ENCODE measurements at regions not wholly inside any gene's neighbourhood (a gene's known extent, or its start where the extent isn't known, plus 50 kb on each side); places are given as distances from the start of the nearest gene placed in this dataset.
"Not testable (repeated sequence)": the region's sequence is repeated elsewhere in the genome, so short reads cannot be mapped to it uniquely, and the experiment has no call there.

DNA sequence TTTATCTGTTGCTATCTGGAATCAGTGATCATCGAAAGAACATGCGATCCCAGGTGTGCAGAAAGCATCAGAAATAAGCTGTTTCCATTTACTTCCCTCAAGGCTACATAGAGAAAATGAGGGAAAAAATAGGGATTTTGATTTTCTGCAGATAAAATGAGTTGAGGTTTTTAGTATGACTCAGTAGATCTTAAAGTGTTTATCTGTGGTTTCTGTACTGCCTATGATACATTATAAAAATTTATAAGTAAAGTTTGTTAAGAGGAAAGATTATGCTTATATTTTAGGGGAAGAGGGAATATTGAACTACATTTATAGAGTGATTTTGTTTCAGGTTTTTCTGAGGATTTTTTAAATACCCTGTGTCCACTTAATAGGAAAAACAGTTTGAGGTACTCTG, 125.2 kb downstream of the GOSR1 start:
- Mint-ChIP-seq H3K4me1 (peaks cover 14% of the 10 kb centered on the region), H3K27me3 (peaks cover 11% of the 10 kb centered on the region), H3K4me3 (peak overlapping the region; percentile 80)
- H3K27ac Mint-ChIP-seq; H3K9me3 Mint-ChIP-seq; POLR2A ChIA-PET; DNase-seq; H3K36me3 Mint-ChIP-seq; ATAC-seq (ENCODE audit: low read depth): not testable (repeated sequence)

DNA sequence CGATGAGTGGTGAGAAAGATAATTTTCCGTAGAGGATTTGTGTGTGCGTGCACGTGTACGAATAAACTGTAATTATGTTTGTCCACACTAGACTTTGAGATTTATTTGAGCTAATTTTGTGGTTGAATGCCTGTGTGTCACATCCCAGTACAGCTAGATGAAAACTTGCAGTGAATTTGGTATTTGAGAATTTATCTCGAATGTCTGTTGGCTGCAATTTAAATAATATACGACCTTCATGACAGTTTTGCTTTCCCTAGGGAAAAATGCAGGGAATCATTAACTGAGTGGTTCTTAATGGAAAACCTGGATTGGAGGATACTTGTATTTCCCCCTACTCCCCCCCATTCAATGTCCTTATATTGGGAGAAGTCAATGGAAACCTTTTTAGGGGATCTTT, 124.8 kb downstream of the GOSR1 start:
- H3K27ac Mint-ChIP-seq; DNase-seq; H3K9me3 Mint-ChIP-seq; H3K36me3 Mint-ChIP-seq; POLR2A ChIA-PET; ATAC-seq (ENCODE audit: low read depth): not testable (repeated sequence)
- H3K27me3 Mint-ChIP-seq, result peaks cover 11% of the 10 kb centered on the region
- H3K4me1 Mint-ChIP-seq, result peaks cover 14% of the 10 kb centered on the region
- peak overlapping the region; percentile 80 for H3K4me3 Mint-ChIP-seq

DNA sequence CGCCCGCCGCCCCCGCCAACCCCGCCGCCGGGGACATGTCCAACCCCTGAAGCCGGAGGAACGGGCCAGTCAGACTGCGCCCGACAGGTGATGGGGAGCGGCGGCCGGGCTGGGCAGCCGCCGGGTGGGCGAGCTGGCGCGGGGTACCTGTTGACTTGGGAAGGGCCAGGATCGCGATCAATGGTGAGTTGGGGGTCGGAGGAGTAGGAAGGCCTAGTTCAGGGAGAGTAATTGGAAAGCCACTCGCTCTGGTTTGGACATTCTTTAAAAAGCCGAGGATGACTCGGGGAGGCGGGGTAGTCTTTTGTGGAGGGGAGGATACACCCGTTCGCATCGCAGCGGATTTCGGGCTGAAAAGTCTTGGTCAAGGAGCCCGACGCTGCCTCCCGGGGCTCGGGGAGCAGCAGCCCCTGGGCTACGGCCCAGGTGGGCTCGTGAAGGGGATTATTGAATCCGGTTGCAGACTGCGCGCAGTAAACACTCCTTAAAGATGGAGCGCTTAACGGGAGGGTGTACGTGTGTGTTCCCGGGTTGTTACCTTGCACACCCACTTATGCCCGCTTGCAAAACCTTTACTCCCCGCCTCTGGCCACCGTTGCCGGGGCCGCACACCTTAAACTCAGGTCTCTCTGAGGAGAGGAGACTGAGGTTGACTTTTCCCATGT, 123.8 kb downstream of the GOSR1 start:
- H3K27ac Mint-ChIP-seq, result peak overlapping the region; percentile 88
- no peak for DNase-seq
- H3K27me3 Mint-ChIP-seq, result peaks cover 11% of the 10 kb centered on the region
- peaks cover 14% of the 10 kb centered on the region for H3K4me1 Mint-ChIP-seq
- H3K9me3 Mint-ChIP-seq, result no peaks in the 10 kb centered on the region
- peak overlapping the region; percentile 96 for H3K4me3 Mint-ChIP-seq
- H3K36me3 Mint-ChIP-seq, result peaks cover 3% of the 10 kb centered on the region
- POLR2A ChIA-PET, result no interaction called here
- peak; percentile 1 for ATAC-seq (ENCODE audit: low read depth)

DNA sequence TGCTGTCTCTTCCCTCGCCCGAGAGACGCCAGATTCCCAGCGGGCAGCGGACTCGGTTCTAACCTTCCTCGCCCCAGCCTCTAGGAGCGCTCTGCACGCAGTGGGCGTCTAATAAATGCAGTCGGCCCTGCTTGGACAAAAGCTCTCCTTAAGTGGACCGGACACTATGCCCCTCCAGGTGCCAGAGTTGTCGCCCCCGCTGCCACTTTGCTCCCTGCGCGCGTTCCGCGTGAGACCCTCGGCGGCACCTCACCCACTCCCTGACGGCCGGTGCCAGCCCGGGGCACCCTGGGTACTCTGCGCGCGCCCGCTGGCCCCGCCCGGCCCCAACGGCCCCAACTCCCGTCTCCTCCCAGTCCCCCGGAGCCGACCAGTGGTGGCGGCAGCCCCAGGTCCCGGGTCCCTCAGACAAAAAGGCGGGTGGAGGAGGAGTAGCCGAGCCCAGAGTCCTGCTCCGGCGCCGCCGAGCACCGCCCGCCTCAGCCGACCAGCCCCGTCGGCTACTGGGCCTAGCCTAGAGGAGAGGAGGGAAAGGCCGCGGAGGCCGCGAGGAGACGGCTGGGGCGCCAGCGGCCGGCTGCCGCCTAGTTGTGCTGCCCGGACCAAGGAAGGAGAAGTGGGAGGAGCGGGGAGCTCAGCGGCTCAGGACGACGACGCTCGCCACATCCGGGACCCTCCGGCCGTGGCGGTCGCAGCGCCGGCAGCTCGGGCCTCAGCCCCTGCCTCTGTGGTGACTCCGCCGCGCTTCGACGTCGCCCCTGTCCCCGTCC, 123.0 kb downstream of the GOSR1 start:
- Mint-ChIP-seq H3K36me3 (peaks cover 3% of the 10 kb centered on the region), H3K9me3 (no peaks in the 10 kb centered on the region), H3K27ac (peak overlapping the region; percentile 76), H3K4me1 (peaks cover 14% of the 10 kb centered on the region), H3K4me3 (peak overlapping the region; percentile 96), H3K27me3 (peaks cover 13% of the 10 kb centered on the region)
- DNase-seq, result peak; percentile 75
- peak; percentile 90 for ATAC-seq (ENCODE audit: low read depth)
- POLR2A ChIA-PET, result no interaction called here

DNA sequence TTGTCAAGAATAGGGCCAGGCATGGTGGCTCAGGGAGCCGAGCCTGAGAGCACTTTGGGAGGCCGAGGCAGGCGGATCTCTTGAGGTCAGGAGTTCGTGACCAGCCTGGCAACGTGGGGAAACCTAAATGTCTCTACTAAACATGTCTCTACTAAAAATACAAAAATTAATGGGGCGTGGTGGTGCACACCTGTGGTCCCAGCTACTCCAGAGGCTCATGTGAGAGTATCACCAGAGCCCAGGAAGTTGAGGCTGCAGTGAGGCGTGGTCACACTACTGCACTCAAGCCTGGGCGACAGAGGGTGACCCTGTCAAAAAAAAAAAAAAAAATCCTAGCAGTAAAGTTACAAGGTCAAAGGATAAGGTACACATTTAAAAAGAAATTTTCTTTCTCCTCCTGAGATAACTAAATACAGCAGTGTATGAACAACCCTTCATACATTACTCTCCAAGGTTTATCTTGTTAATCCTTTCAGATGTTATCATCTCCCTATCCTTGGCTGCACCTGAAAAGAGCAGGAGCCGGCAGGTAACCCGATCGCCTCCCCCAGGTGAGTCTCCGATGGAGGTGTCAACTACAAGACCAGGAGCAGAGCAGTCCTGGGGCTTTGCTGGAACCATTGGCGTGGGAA, 122.3 kb downstream of the GOSR1 start:
- H3K36me3 Mint-ChIP-seq, result peaks cover 3% of the 10 kb centered on the region
- H3K27me3 Mint-ChIP-seq, result peaks cover 15% of the 10 kb centered on the region
- POLR2A ChIA-PET, result no interaction called here
- H3K27ac Mint-ChIP-seq, result no peak overlapping the region
- peak overlapping the region; percentile 96 for H3K4me3 Mint-ChIP-seq
- DNase-seq (no peak), ATAC-seq (ENCODE audit: low read depth) (no peak)
- H3K4me1 Mint-ChIP-seq, result peaks cover 12% of the 10 kb centered on the region
- no peaks in the 10 kb centered on the region for H3K9me3 Mint-ChIP-seq

DNA sequence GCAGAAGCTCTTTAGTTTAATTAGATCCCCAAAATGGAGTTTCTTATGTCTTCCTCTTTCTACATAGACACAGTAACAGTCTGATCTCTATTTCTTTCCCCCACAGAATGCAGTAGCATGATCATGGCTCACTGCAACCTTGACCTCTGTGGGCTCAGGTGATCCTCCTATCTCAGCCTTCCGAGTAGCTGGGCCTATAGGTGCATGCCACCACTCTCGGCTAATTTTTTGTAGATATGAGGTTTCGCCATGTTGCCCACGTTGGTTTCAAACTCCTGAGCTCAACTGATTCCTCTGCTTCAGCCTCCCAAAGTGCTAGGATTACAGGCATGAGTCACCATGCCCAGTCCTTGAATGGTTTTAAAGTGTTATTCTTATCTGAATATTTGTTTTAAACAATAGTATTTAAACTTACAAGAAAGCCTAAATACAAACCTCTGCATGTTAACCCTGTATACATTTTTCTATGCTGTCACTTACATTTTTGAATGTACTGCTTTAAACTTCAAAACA, 120.6 kb downstream of the GOSR1 start:
- ATAC-seq (ENCODE audit: low read depth) (no peak), DNase-seq (no peak)
- peaks cover 16% of the 10 kb centered on the region for H3K27me3 Mint-ChIP-seq
- H3K4me3 Mint-ChIP-seq, result no peak overlapping the region
- no peaks in the 10 kb centered on the region for H3K9me3 Mint-ChIP-seq
- H3K4me1 Mint-ChIP-seq, result peaks cover 10% of the 10 kb centered on the region
- H3K36me3 Mint-ChIP-seq, result peaks cover 1% of the 10 kb centered on the region
- POLR2A ChIA-PET, result no interaction called here
- no peak overlapping the region for H3K27ac Mint-ChIP-seq

DNA sequence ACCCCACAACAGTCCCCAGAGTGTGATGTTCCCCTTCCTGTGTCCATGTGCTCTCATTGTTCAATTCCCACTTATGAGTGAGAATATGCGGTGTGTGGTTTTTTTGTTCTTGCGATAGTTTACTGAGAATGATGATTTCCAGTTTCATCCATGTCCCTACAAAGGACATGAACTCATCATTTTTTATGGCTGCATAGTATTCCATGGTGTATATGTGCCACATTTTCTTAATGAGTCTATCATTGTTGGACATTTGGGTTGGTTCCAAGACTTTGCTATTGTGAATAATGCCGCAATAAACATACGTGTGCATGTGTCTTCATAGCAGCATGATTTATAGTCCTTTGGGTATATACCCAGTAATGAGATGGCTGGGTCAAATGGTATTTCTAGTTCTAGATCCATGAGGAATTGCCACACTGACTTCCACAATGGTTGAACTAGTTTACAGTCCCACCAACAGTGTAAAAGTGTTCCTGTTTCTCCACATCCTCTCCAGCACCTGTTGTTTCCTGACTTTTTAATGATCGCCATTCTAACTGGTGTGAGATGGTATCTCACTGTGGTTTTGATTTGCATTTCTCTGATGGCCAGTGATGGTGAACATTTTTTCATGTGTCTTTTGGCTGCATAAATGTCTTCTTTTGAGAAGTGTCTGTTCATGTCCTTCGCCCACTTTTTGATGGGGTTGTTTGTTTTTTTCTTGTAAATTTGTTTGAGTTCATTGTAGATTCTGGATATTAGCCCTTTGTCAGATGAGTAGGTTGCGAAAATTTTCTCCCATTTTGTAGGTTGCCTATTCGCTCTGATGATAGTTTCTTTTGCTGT, 120.0 kb downstream of the GOSR1 start:
- H3K4me1 Mint-ChIP-seq; H3K36me3 Mint-ChIP-seq; H3K9me3 Mint-ChIP-seq; DNase-seq; H3K27ac Mint-ChIP-seq; ATAC-seq (ENCODE audit: low read depth); POLR2A ChIA-PET; H3K4me3 Mint-ChIP-seq: not testable (repeated sequence)
- peaks cover 18% of the 10 kb centered on the region for H3K27me3 Mint-ChIP-seq

DNA sequence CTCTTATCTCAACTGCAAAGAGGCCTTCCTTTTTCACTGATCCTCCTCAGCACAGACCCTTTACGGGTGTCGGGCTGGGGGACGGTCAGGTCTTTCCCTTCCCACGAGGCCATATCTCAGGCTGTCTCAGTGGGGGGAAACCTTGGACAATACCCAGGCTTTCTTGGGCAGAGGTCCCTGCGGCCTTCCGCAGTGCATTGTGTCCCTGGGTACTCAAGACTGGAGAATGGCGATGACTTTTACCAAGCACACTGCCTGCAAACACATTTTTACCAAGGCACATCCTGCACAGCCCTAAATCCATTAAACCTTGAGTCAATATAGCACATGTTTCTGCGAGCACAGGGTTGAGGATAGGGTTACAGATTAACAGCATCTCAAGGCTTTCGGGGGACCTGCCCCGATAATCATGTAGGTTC, 117.8 kb downstream of the GOSR1 start:
- DNase-seq; H3K4me1 Mint-ChIP-seq; ATAC-seq (ENCODE audit: low read depth); H3K9me3 Mint-ChIP-seq; H3K27ac Mint-ChIP-seq; H3K4me3 Mint-ChIP-seq; POLR2A ChIA-PET; H3K36me3 Mint-ChIP-seq: not testable (repeated sequence)
- H3K27me3 Mint-ChIP-seq, result peaks cover 21% of the 10 kb centered on the region

DNA sequence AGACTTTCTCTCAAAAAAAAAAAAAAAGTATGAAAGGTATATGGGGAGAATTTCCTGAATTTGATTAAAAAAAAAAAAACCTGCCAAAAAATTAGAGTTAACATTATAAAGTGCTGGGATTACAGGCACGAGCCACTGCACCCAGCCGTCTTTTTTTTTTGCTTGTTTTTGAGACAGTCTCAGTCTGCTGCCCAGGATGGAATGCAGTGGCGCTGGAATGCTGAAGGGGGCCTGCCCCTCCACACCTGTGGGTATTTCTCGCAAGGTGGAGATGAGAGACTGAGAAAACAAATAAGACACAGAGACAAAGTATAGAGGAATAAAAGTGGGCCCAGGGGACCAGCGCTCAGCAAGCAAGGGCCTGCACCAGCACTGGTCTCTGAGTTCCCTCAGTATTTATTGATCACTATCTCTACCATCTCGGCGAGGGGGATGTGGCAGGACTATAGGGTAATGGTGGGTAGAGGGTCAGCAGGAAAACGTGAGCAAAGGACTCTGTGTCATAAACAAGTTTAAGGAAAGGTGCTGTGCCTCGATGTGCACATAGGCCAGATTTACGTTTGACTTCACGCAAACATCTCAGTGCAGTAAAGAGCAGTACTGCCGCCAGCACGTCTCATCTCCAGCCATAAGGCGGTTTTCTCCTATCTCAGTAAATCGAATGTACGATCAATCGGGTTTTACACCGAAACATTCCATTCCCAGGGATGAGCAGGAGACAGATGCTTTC, 117.2 kb downstream of the GOSR1 start:
- Mint-ChIP-seq H3K27me3 (peaks cover 22% of the 10 kb centered on the region), H3K36me3 (no peaks in the 10 kb centered on the region), H3K4me1 (peaks cover 2% of the 10 kb centered on the region), H3K27ac (no peak overlapping the region), H3K9me3 (no peaks in the 10 kb centered on the region), H3K4me3 (no peak overlapping the region)
- DNase-seq (no peak), ATAC-seq (ENCODE audit: low read depth) (no peak)
- POLR2A ChIA-PET, result no interaction called here

DNA sequence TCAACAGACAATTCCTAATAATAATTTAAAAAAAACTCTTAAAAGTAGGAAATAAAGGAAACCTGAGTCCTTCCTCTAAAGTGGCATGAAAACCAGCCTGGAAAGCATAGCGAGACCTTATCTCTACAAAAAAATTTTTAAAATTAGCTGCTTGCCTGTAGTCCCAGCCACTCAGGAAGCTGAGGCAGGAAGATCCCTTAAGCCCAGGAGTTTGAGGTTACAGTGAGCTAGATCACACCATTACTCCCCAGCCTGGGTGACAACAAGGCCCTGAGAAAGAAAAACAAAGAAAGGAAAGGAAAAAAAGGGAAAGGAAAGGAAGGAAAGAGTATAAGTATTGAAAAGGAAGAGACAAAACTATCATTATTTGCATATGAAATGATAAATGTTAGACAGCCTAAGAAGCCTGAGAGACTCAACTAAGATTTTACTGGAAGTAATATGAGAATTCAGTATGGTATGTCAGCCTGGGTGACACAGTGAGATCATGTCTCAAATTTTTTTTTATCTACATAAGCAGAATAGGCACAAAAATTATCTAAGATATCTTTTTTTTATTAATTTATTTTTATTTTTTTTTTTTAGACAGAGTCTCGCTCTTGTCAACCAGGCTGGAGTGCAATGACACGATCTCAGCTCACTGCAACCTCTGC, 113.0 kb downstream of the GOSR1 start:
- Mint-ChIP-seq H3K36me3 (no peaks in the 10 kb centered on the region), H3K4me3 (no peak overlapping the region), H3K9me3 (no peaks in the 10 kb centered on the region), H3K4me1 (peaks cover 5% of the 10 kb centered on the region), H3K27me3 (peaks cover 21% of the 10 kb centered on the region), H3K27ac (no peak overlapping the region)
- no peak for ATAC-seq (ENCODE audit: low read depth)
- POLR2A ChIA-PET, result no interaction called here
- no peak for DNase-seq

DNA sequence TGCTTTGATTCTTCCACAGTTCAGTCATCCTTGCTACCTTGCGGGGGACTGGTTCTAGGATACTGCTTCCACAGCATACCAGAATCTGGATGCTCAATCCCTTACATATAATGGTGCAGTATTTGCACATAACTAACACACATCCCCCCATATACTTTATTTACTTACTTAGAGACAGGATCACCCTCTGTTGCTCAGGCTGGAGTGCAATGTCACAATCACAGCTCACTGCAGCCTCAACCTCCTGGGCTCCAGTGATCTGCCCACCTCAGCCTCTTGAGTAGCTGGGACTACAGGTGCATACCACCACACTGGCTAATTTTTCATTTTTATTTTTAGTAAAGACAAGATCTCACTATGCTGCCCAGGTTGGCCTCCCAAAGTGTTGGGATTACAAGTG, 112.2 kb downstream of the GOSR1 start:
- POLR2A ChIA-PET, result no interaction called here
- H3K9me3 Mint-ChIP-seq, result no peaks in the 10 kb centered on the region

DNA sequence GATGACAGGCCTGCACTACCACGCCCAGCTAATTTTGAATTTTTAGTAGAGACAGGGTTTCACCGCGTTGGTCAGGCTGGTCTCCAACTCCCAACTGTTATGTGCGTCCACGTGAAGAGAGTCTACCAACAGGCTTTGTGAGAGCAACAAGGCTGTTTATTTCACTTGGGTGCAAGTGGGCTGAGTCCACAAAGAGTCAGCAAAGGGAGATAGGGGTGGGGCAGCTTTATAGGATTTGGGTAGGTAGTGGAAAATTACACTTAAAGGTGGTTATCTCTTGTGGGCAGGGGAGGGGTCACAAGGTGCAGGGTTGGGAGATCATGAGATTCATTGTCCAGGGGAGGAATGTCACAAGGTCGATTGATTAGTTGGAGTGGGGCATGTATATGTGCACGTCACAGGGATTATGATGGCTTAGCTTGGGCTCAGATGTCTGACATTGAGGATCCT, 111.6 kb downstream of the GOSR1 start:
- Mint-ChIP-seq H3K9me3 (no peaks in the 10 kb centered on the region), H3K27ac (no peak overlapping the region), H3K4me3 (no peak overlapping the region), H3K27me3 (peaks cover 20% of the 10 kb centered on the region), H3K4me1 (peaks cover 5% of the 10 kb centered on the region), H3K36me3 (no peaks in the 10 kb centered on the region)
- no peak for DNase-seq
- no peak for ATAC-seq (ENCODE audit: low read depth)
- POLR2A ChIA-PET, result no interaction called here

More for the DNA sequence above, 112.2 kb downstream of the GOSR1 start:
- H3K27me3 Mint-ChIP-seq, result peaks cover 20% of the 10 kb centered on the region
- peaks cover 5% of the 10 kb centered on the region for H3K4me1 Mint-ChIP-seq
- no peak for DNase-seq
- no peak overlapping the region for H3K27ac Mint-ChIP-seq
- no peak for ATAC-seq (ENCODE audit: low read depth)
- H3K36me3 Mint-ChIP-seq, result no peaks in the 10 kb centered on the region
- no peak overlapping the region for H3K4me3 Mint-ChIP-seq
